Suprapubic skin (tissue), 4 donors: ENCODE measurements at regions not wholly inside any gene's neighbourhood (a gene's known extent, or its start where the extent isn't known, plus 50 kb on each side); places are given as distances from the start of the nearest gene placed in this dataset.

Source experiments
- CTCF ChIP-seq, 2 donors: fragments of 200-600 bp in 1 of 2; fragments of 450-650 bp in 1 of 2; sonication (generic) in 1 of 2; IDR thresholded peaks; one replicate each; pipeline ENCODE4 v1.5.1; 2016 to 2019; ENCODE audit warnings: antibody characterized with exemption in 2 of 2, mild to moderate bottlenecking in 1 of 2, moderate library complexity in 1 of 2
- EP300 ChIP-seq: sonication (generic); formaldehyde crosslinking; IDR thresholded peaks from one replicate; pipeline ENCODE4 v1.6.1; 2017; ENCODE audit warnings: antibody characterized with exemption
- POLR2A ChIP-seq, 2 donors: fragments of 450-650 bp; IDR thresholded peaks; one replicate each; pipeline ENCODE4 v1.6.1; 2017; ENCODE audit warnings: antibody characterized with exemption in 2 of 2, mild to moderate bottlenecking in 2 of 2, moderate library complexity in 2 of 2
- POLR2AphosphoS5 ChIP-seq, 3 donors: sonication (generic); formaldehyde crosslinking; IDR thresholded peaks; one replicate each; pipeline ENCODE4 v1.6.1; 2017; ENCODE audit warnings: antibody characterized with exemption in 3 of 3

GRCh38 chr4:38576767-38577166 is 87.2 kb upstream of the KLF3 start:
- no peak for TF ChIP-seq POLR2A (IDR thresholded peaks at IDR 0.05)
- TF ChIP-seq CTCF (IDR thresholded peaks at IDR 0.05), result no peak
- no peak for TF ChIP-seq EP300
- no peak for TF ChIP-seq POLR2AphosphoS5 (IDR thresholded peaks at IDR 0.05)
